Fibroblast of skin of scalp (primary cell): ENCODE measurements at regions not wholly inside any gene's neighbourhood (a gene's known extent, or its start where the extent isn't known, plus 50 kb on each side); places are given as distances from the start of the nearest gene placed in this dataset.
"Not testable (repeated sequence)": the region's sequence is repeated elsewhere in the genome, so short reads cannot be mapped to it uniquely, and the experiment has no call there.

Source experiments
- DNase-seq: peaks from one replicate; pipeline ENCODE4 v3.0.0-alpha.2; 2013

- DNase-seq: no peak
These were observed 97.5 kb downstream of the RGS2 start for GRCh38 chr1:192906334-192906733.

- peak; percentile 2 for DNase-seq
These were observed 98.9 kb downstream of the RGS2 start for GRCh38 chr1:192907545-192908243.

GRCh38 chr1:192911896-192912656 lies 103.2 kb downstream of the RGS2 start:
- DNase-seq: not testable (repeated sequence)

GRCh38 chr1:192913683-192914082 lies 104.8 kb downstream of the RGS2 start:
- no peak for DNase-seq

GRCh38 chr1:192914092-192914491 lies 105.3 kb downstream of the RGS2 start:
- DNase-seq: no peak

- DNase-seq: no peak
These were observed 105.9 kb downstream of the RGS2 start for GRCh38 chr1:192914696-192915095.

GRCh38 chr1:192916021-192916420 lies 107.2 kb downstream of the RGS2 start:
- DNase-seq: no peak

- no peak for DNase-seq
These were observed 109.4 kb downstream of the RGS2 start for GRCh38 chr1:192918259-192918658.

GRCh38 chr1:192920412-192920811 lies 111.6 kb downstream of the RGS2 start:
- DNase-seq: no peak

GRCh38 chr1:192925609-192926008 lies 116.8 kb downstream of the RGS2 start:
- DNase-seq: no peak

- no peak for DNase-seq
These were observed 117.9 kb downstream of the RGS2 start for GRCh38 chr1:192926736-192927135.

GRCh38 chr1:192927496-192927895 lies 118.7 kb downstream of the RGS2 start:
- no peak for DNase-seq

- DNase-seq: no peak
These were observed 120.8 kb downstream of the RGS2 start for GRCh38 chr1:192929597-192929996.

- no peak for DNase-seq
These were observed 124.9 kb downstream of the RGS2 start for GRCh38 chr1:192933744-192934143.

- no peak for DNase-seq
These were observed 122.7 kb downstream of the UCHL5 start for GRCh38 chr1:192936313-192937018.

- DNase-seq: no peak
These were observed 122.0 kb downstream of the UCHL5 start for GRCh38 chr1:192937128-192937527.

GRCh38 chr1:192939440-192939839 lies 119.7 kb downstream of the UCHL5 start:
- DNase-seq: no peak

GRCh38 chr1:192940658-192941057 lies 118.5 kb downstream of the UCHL5 start:
- no peak for DNase-seq

GRCh38 chr1:192941722-192942411 lies 117.3 kb downstream of the UCHL5 start:
- DNase-seq: no peak

- no peak for DNase-seq
These were observed 116.1 kb downstream of the UCHL5 start for GRCh38 chr1:192943108-192943507.

- DNase-seq: no peak
These were observed 115.6 kb downstream of the UCHL5 start for GRCh38 chr1:192943522-192943921.

GRCh38 chr1:192945390-192946130 lies 113.6 kb downstream of the UCHL5 start:
- no peak for DNase-seq
